Prostate gland (tissue), 2 donors: ENCODE measurements at regions not wholly inside any gene's neighbourhood (a gene's known extent, or its start where the extent isn't known, plus 50 kb on each side); places are given as distances from the start of the nearest gene placed in this dataset.

Experiments used
- CTCF ChIP-seq, 4 experiments: fragments of 200-600 bp in 2 of 4; fragments of 450-650 bp in 2 of 4; sonication (generic) in 2 of 4; IDR thresholded peaks; 1 replicate in 3 of 4; 2 replicates in 1 of 4; pipeline ENCODE4 v1.5.1; 2016 to 2019; ENCODE audit warnings: antibody characterized with exemption in 4 of 4, mild to moderate bottlenecking in 2 of 4, moderate library complexity in 2 of 4
- POLR2A ChIP-seq: fragments of 450-650 bp; IDR thresholded peaks from one replicate; pipeline ENCODE4 v1.6.1; 2016; ENCODE audit warnings: antibody characterized with exemption, mild to moderate bottlenecking

- TF ChIP-seq POLR2A (no peak), CTCF (IDR thresholded peaks at IDR 0.05) (no peak)
Observed at GRCh38 chr21:28541371-28542112, 451.1 kb downstream of the LTN1 start.
